ENCODE measurements at regions not wholly inside any gene's neighbourhood (a gene's known extent, or its start where the extent isn't known, plus 50 kb on each side); places are given as distances from the start of the nearest gene placed in this dataset.
"Not testable (repeated sequence)": the region's sequence is repeated elsewhere in the genome, so short reads cannot be mapped to it uniquely, and the experiment has no call there.

GRCh38 chr5:72596956-72597355 is 89.7 kb upstream of the ZNF366 start:
- H3K27ac ChIP-seq: no peak overlapping the region
- H3K27me3 ChIP-seq: no peaks in the 10 kb centered on the region
- no peaks in the 10 kb centered on the region for H3K9me3 ChIP-seq
- WGBS, 2 donors: 46 to 54% methylated on average over 3 of the region's 3 CpGs
- H3K36me3 ChIP-seq: no peaks in the 10 kb centered on the region
- H3K4me3 ChIP-seq: no peak overlapping the region
- H3K4me1 ChIP-seq: peaks cover 4 to 17% (median 11%) of the 10 kb centered on the region in 3 donors
- intact Hi-C loops (cut with DNase I): no loop called here
- FAIRE-seq: no peak
- DNase-seq: no peak
- peak in 3 of 4 donors; percentile 38 to 66 (median 38) for ATAC-seq
- no peak for TF ChIP-seq CTCF (IDR thresholded peaks at IDR 0.05)

GRCh38 chr5:72588640-72589039 is 81.4 kb upstream of the ZNF366 start:
- FAIRE-seq (no peak), ATAC-seq (no peak), DNase-seq (no peak)
- no peak for TF ChIP-seq CTCF (IDR thresholded peaks at IDR 0.05)
- intact Hi-C loops (cut with DNase I): no loop called here
- H3K27me3 ChIP-seq: no peaks in the 10 kb centered on the region
- H3K4me1 ChIP-seq: no peaks in the 10 kb centered on the region
- H3K27ac ChIP-seq: no peak overlapping the region
- H3K36me3 ChIP-seq: no peaks in the 10 kb centered on the region
- 80 to 87% methylated on average over 4 of the region's 4 CpGs for WGBS, 2 donors
- no peak overlapping the region for H3K4me3 ChIP-seq
- no peaks in the 10 kb centered on the region for H3K9me3 ChIP-seq

- ATAC-seq: peak in 1 of 4 donors; percentile 19
- H3K27ac ChIP-seq: no peak overlapping the region
- 85 to 89% methylated on average over 8 of the region's 8 CpGs for WGBS, 2 donors
- H3K9me3 ChIP-seq: no peaks in the 10 kb centered on the region
- H3K4me3 ChIP-seq: no peak overlapping the region
- no peak for FAIRE-seq
- H3K36me3 ChIP-seq: no peaks in the 10 kb centered on the region
- no peak for DNase-seq
- H3K4me1 ChIP-seq: no peaks in the 10 kb centered on the region
- TF ChIP-seq CTCF (IDR thresholded peaks at IDR 0.05): no peak
- no peaks in the 10 kb centered on the region for H3K27me3 ChIP-seq
- intact Hi-C loops (cut with DNase I): no loop called here
These were observed 80.6 kb upstream of the ZNF366 start for GRCh38 chr5:72587661-72588308.

GRCh38 chr5:72586788-72587530 is 79.7 kb upstream of the ZNF366 start:
- no peaks in the 10 kb centered on the region for H3K4me1 ChIP-seq
- TF ChIP-seq CTCF (IDR thresholded peaks at IDR 0.05): no peak
- FAIRE-seq: no peak
- no peak for DNase-seq
- intact Hi-C loops (cut with DNase I): no loop called here
- no peak overlapping the region for H3K27ac ChIP-seq
- no peak for ATAC-seq
- H3K9me3 ChIP-seq: no peaks in the 10 kb centered on the region
- no peaks in the 10 kb centered on the region for H3K27me3 ChIP-seq
- 91 to 93% methylated on average over 3 of the region's 3 CpGs for WGBS, 2 donors
- no peak overlapping the region for H3K4me3 ChIP-seq
- H3K36me3 ChIP-seq: no peaks in the 10 kb centered on the region

GRCh38 chr5:72584466-72584865 is 77.3 kb upstream of the ZNF366 start:
- Histone ChIP-seq H3K4me3 (no peak overlapping the region), H3K9me3 (no peaks in the 10 kb centered on the region), H3K4me1 (no peaks in the 10 kb centered on the region), H3K27me3 (no peaks in the 10 kb centered on the region), H3K27ac (no peak overlapping the region), H3K36me3 (no peaks in the 10 kb centered on the region)
- no peak for TF ChIP-seq CTCF (IDR thresholded peaks at IDR 0.05)
- intact Hi-C loops (cut with DNase I): no loop called here
- FAIRE-seq (no peak), ATAC-seq (peak in 2 of 4 donors; percentile 35 to 38), DNase-seq (no peak)
- WGBS, 2 donors: 54 to 69% methylated on average over 3 of the region's 3 CpGs

GRCh38 chr5:72579290-72579689 is 72.1 kb upstream of the ZNF366 start:
- H3K36me3 ChIP-seq; H3K4me1 ChIP-seq; FAIRE-seq; ATAC-seq; intact Hi-C loops (cut with DNase I); H3K4me3 ChIP-seq; H3K9me3 ChIP-seq; H3K27me3 ChIP-seq; H3K27ac ChIP-seq; DNase-seq: not testable (repeated sequence)
- 88 to 90% methylated on average over 2 of the region's 2 CpGs for WGBS, 2 donors
